Common myeloid progenitor, CD34-positive (primary cell): ENCODE measurements at regions not wholly inside any gene's neighbourhood (a gene's known extent, or its start where the extent isn't known, plus 50 kb on each side); places are given as distances from the start of the nearest gene placed in this dataset.
"Not testable (repeated sequence)": the region's sequence is repeated elsewhere in the genome, so short reads cannot be mapped to it uniquely, and the experiment has no call there.

ENCODE experiments used
- CTCF ChIA-PET: fragments of 350-600 bp; sonication (Branson Sonifier 250); formaldehyde crosslinking; loops from one replicate; lab custom pipeline; 2021; ENCODE audit warnings: antibody characterized with exemption; lab: Charles Lee
- POLR2A ChIA-PET: fragments of 350-600 bp; sonication (Branson Sonifier 250); formaldehyde crosslinking; loops from one replicate; lab custom pipeline; 2021; ENCODE audit warnings: antibody characterized with exemption; lab: Charles Lee
- DNase-seq, 3 donors: peaks; one replicate each; pipeline versions ENCODE4 v3.0.0 to v3.0.0-alpha.2; 2013
- H3K27ac ChIP-seq, 2 experiments: 1 replicate in 1 of 2; 2 replicates in 1 of 2; pipeline ENCODE4 v1.7.0; 2013; ENCODE audit warnings: inconsistent platforms in 2 of 2, low read length in 2 of 2, mild to moderate bottlenecking in 2 of 2, low read depth in 1 of 2, moderate library complexity in 1 of 2; ENCODE audit not compliant: severe bottlenecking in 2 of 2, insufficient read depth in 1 of 2, poor library complexity in 1 of 2
- H3K27me3 ChIP-seq, 5 experiments: replicated peaks in 2 of 5; 1 replicate in 3 of 5; 2 replicates in 2 of 5; pipeline versions ENCODE4 v1.6.1 to v1.7.0; 2013; ENCODE audit warnings: low read length in 4 of 5, mild to moderate bottlenecking in 2 of 5, moderate library complexity in 2 of 5, inconsistent platforms in 1 of 5; ENCODE audit not compliant: insufficient read depth in 5 of 5, control insufficient read depth in 4 of 5
- H3K36me3 ChIP-seq, 4 experiments: 1 replicate in 2 of 4; 2 replicates in 2 of 4; pipeline versions ENCODE4 v1.6.1 to v1.7.0; 2013; ENCODE audit warnings: low read length in 3 of 4, control low read depth in 1 of 4, mild to moderate bottlenecking in 1 of 4; ENCODE audit not compliant: control insufficient read depth in 4 of 4, insufficient read depth in 4 of 4
- H3K4me1 ChIP-seq, 4 experiments: 1 replicate in 3 of 4; 2 replicates in 1 of 4; pipeline versions ENCODE4 v1.6.1 to v1.7.1; 2013; ENCODE audit warnings: low read length in 3 of 4, mild to moderate bottlenecking in 3 of 4, control low read depth in 1 of 4, inconsistent platforms in 1 of 4, moderate library complexity in 1 of 4; ENCODE audit not compliant: control insufficient read depth in 4 of 4, insufficient read depth in 4 of 4; ENCODE audit errors: control extremely low read depth in 1 of 4
- H3K4me3 ChIP-seq, 7 experiments: 1 replicate in 4 of 7; 2 replicates in 3 of 7; pipeline versions ENCODE4 v1.5.1 to v1.7.0; 2013; ENCODE audit warnings: mild to moderate bottlenecking in 7 of 7, low read length in 6 of 7, moderate library complexity in 6 of 7, inconsistent platforms in 2 of 7, low read depth in 2 of 7, control low read depth in 1 of 7; ENCODE audit not compliant: insufficient read depth in 4 of 7, control insufficient read depth in 1 of 7; ENCODE audit errors: extremely low read depth in 1 of 7
- H3K9me3 ChIP-seq, 5 experiments: 1 replicate in 4 of 5; 2 replicates in 1 of 5; pipeline versions ENCODE4 v1.6.1 to v1.7.1; 2013; ENCODE audit warnings: low read length in 4 of 5, mild to moderate bottlenecking in 2 of 5, inconsistent platforms in 1 of 5, low read depth in 1 of 5, moderate library complexity in 1 of 5; ENCODE audit not compliant: control insufficient read depth in 4 of 5, insufficient read depth in 2 of 5; ENCODE audit errors: control extremely low read depth in 1 of 5
- WGBS: methylation state at CpG from one replicate; pipeline ENCODE4 v1.1.5; 2013; ENCODE audit not compliant: insufficient coverage; 5-methylcytosine and 5-hydroxymethylcytosine counted together

GRCh38 chrX:13955975-13956374, 73.7 kb downstream of the GEMIN8 start:
- WGBS: 82% methylated on average over 2 of the region's 3 CpGs
- ChIA-PET POLR2A (no interaction called here), CTCF (no interaction called here)

GRCh38 chrX:13955095-13955647, 74.5 kb downstream of the GEMIN8 start:
- Histone ChIP-seq H3K4me1 (no peaks in the 10 kb centered on the region), H3K9me3 (peaks cover 0 to 3% (median 0%) of the 10 kb centered on the region in 5 experiments), H3K36me3 (no peaks in the 10 kb centered on the region), H3K4me3 (no peak overlapping the region), H3K27ac (no peak overlapping the region), H3K27me3 (peaks cover 0 to 4% (median 0%) of the 10 kb centered on the region in 5 experiments)
- no peak for DNase-seq
- ChIA-PET CTCF (no interaction called here), POLR2A (no interaction called here)
- WGBS: 91% methylated on average over 6 of the region's 6 CpGs

More at GRCh38 chrX:13955975-13956374, 73.7 kb downstream of the GEMIN8 start:
- H3K27me3 ChIP-seq: peaks cover 0 to 4% (median 0%) of the 10 kb centered on the region in 5 experiments
- H3K9me3 ChIP-seq: peaks cover 0 to 3% (median 0%) of the 10 kb centered on the region in 5 experiments
- H3K4me1 ChIP-seq: no peaks in the 10 kb centered on the region
- DNase-seq: no peak
- H3K36me3 ChIP-seq: no peaks in the 10 kb centered on the region
- H3K4me3 ChIP-seq: no peak overlapping the region
- no peak overlapping the region for H3K27ac ChIP-seq

DNA sequence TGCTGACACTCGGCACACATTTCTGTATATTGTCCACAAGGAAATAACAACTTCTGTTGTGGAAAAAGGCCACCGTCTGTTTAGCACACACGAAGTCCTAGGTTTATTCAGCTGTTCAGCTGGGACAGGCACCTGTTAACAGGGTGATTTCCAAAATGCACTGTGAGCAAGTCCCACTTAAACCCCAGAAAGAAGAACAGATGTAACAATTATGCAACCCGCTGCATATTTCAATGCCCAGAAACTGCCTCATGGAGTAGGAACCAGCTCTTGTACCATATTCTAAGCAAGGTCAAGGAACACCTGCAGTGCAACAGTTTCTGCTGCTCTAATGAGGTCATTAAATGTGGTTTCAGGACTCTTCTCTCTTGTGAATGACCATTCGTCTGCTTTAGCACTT, 77.1 kb downstream of the GEMIN8 start:
- Histone ChIP-seq H3K4me3 (no peak overlapping the region), H3K9me3 (peaks cover 0 to 3% (median 0%) of the 10 kb centered on the region in 5 experiments), H3K4me1 (no peaks in the 10 kb centered on the region), H3K27ac (no peak overlapping the region), H3K36me3 (no peaks in the 10 kb centered on the region), H3K27me3 (peaks cover 0 to 3% (median 0%) of the 10 kb centered on the region in 5 experiments)
- CTCF ChIA-PET: no interaction called here
- POLR2A ChIA-PET: no interaction called here
- 95% methylated on average over 4 of the region's 5 CpGs for WGBS
- DNase-seq: no peak

- H3K9me3 ChIP-seq, POLR2A ChIA-PET, H3K4me1 ChIP-seq, H3K27ac ChIP-seq, CTCF ChIA-PET, DNase-seq, H3K36me3 ChIP-seq, H3K4me3 ChIP-seq, H3K27me3 ChIP-seq: not testable (repeated sequence)
- WGBS: no CpG with 5 or more reads among the region's 6 CpGs
Measured at GRCh38 chrX:13946223-13946622, 83.5 kb downstream of the GEMIN8 start.

DNA sequence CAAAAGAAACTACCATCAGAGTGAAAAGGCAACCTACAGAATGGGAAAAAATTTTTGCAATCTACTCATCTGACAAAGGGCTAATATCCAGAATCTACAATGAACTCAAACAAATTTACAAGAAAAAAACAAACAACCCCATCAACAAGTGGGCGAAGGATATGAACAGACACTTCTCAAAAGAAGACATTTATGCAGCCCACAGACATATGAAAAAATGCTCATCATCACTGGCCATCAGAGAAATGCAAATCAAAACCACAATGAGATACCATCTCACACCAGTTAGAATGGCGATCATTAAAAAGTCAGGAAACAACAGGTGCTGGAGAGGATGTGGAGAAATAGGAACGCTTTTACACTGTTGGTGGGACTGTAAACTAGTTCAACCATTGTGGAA, 83.9 kb downstream of the GEMIN8 start:
- WGBS: no CpG with 5 or more reads among the region's 3 CpGs
- H3K27ac ChIP-seq, H3K4me1 ChIP-seq, CTCF ChIA-PET, DNase-seq, POLR2A ChIA-PET, H3K9me3 ChIP-seq, H3K36me3 ChIP-seq, H3K4me3 ChIP-seq: not testable (repeated sequence)
- peaks cover 0 to 12% (median 3%) of the 10 kb centered on the region in 5 experiments for H3K27me3 ChIP-seq

- POLR2A ChIA-PET: no interaction called here
- Histone ChIP-seq H3K27ac (no peak overlapping the region), H3K4me1 (peaks cover 0 to 8% (median 4%) of the 10 kb centered on the region in 4 experiments), H3K36me3 (no peaks in the 10 kb centered on the region), H3K27me3 (peaks cover 0 to 58% (median 13%) of the 10 kb centered on the region in 5 experiments), H3K4me3 (no peak overlapping the region), H3K9me3 (peaks cover 0 to 2% (median 0%) of the 10 kb centered on the region in 5 experiments)
- CTCF ChIA-PET: no interaction called here
- WGBS: no CpG with 5 or more reads among the region's 2 CpGs
- no peak for DNase-seq
Measured at GRCh38 chrX:13940671-13941070, 89.0 kb downstream of the GEMIN8 start.

DNA sequence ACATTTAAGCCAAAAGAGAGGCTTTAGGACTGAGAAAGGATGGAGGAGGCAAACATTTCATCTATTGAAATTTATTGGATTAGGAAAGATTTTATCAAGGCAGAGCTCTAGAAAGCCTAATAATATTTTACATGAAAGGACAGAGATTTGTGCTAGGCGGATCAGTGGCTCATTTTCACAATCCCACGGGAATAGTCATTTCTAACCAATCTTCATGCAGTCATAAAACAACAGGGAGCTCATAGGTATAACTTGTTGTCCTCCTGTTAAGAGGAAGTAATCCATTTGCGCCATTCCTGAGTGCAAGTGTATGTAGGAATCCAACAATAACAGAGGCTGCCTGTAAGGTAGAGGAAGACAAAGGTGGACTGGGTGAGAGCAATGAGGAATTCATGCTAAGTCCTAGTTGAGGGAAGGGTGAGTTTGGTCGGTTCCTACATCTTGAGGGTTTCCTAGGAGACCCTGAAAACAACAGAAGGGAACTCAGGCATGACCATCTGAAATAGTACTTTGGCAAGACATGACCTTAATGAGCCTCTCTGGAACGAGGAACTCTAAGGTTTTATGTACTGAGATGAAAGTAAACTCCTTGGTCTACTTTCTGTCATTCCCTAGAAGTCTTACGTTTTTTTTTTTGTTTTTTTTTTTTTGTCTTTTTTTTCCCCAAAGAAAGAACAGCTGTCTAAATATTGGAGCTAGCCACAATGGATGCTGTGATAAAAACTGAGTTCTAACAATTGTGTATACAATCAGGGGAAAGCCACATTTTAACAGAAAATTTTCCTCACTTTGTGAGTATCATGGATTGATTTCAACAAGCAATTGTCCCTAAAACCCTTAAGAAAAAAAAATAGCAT, 89.7 kb downstream of the GEMIN8 start:
- Histone ChIP-seq H3K36me3 (no peaks in the 10 kb centered on the region), H3K27ac (no peak overlapping the region), H3K4me1 (peaks cover 0 to 8% (median 4%) of the 10 kb centered on the region in 4 experiments), H3K9me3 (peaks cover 0 to 2% (median 0%) of the 10 kb centered on the region in 5 experiments), H3K27me3 (peaks cover 0 to 65% (median 13%) of the 10 kb centered on the region in 5 experiments), H3K4me3 (no peak overlapping the region)
- DNase-seq: peak in 1 of 3 donors; percentile 29
- ChIA-PET CTCF (no interaction called here), POLR2A (no interaction called here)
- 31% methylated on average over 2 of the region's 6 CpGs for WGBS
